ENCODE measurements at regions not wholly inside any gene's neighbourhood (a gene's known extent, or its start where the extent isn't known, plus 50 kb on each side); places are given as distances from the start of the nearest gene placed in this dataset.

- peak in 7 of 11 donors; percentile 7 to 24 (median 11) for DNase-seq (ENCODE audit: extremely low read depth in 1 of 11, low read depth in 9 of 11, low spot score in 4 of 11)
Measured at GRCh38 chr4:129167640-129168260, 71.8 kb downstream of the C4orf33 start.

- DNase-seq (ENCODE audit: extremely low read depth in 1 of 11, low read depth in 9 of 11, low spot score in 4 of 11), result no peak
Measured at GRCh38 chr4:129172181-129172580, 76.2 kb downstream of the C4orf33 start.

DNA sequence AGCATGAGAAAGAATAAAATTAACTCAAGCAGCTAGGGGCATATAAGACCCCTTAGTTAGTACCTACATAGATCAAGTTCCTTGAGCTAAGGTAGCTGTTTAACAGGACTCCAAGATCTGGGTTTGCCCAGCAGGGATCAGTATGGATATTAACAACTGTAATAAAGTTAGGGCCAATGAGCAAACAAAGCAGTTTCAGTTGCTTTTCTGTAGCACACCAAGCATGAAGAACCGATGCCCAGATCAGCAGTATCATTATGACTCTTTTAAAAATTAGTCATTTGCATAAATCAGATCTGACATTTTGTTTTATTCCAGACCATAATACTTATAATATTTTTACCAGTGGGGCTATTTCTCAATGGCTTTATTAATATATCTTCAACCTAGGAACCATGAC is 80.9 kb downstream of the C4orf33 start:
- no peak for DNase-seq (ENCODE audit: extremely low read depth in 1 of 11, low read depth in 9 of 11, low spot score in 4 of 11)

GRCh38 chr4:129179276-129179675 is 83.3 kb downstream of the C4orf33 start:
- DNase-seq (ENCODE audit: extremely low read depth in 1 of 11, low read depth in 9 of 11, low spot score in 4 of 11), result no peak

DNA sequence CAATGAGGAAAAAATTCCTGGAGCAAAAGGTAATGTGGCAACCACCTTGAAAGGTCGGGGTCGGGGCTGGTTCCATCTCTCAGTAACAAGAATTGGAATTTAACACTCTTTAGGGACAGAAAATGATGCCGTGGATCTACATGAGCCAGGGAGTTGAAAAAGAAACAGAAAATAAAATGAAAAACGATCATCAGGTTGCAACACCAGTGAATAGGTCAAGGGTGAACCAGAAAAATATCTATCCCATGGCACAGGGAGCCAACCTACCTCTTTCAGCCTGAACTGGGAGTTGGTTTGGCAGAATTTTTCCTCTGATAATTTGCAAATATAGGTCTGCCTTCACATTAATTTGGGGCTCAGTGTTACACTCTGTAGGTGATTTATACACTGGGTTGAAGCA is 93.7 kb downstream of the C4orf33 start:
- no peak for DNase-seq (ENCODE audit: extremely low read depth in 1 of 11, low read depth in 9 of 11, low spot score in 4 of 11)

DNA sequence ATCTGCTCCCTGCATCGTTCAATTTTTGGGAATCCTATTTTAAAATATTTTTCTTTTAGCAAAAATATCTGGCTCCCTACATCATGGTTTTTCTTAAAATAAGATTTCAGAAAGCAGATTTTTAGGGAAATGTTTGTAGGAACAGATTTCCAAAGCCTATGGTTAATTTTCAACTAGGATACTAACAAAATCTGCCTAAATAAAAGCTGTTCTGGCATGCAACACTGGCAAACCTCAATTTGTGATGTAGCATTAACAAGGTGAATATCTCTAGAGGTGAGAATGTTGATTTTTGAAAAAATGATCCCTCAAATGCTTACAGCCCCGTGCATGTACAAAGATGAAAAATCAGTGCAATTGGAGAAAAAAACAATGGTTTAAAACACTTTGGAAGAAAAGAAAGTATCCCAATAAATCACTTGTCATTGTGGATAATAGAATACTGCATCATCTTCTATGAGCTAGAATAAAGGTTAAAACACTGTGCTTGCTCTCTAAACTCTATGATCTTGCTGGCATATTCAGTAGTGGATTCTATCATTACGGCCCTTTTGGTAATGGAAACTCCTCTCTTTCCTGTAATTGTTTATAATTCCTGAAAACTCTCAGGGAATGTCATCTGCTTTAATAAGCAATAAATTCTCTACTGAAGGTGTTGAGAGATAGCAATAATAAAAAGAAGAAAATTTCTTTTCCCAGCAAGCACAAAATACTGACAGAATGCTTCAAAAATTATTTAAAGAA is 97.6 kb downstream of the C4orf33 start:
- no peak for DNase-seq (ENCODE audit: extremely low read depth in 1 of 11, low read depth in 9 of 11, low spot score in 4 of 11)

- no peak for DNase-seq (ENCODE audit: extremely low read depth in 1 of 11, low read depth in 9 of 11, low spot score in 4 of 11)
Measured at GRCh38 chr4:129208481-129208880, 112.5 kb downstream of the C4orf33 start.

DNA sequence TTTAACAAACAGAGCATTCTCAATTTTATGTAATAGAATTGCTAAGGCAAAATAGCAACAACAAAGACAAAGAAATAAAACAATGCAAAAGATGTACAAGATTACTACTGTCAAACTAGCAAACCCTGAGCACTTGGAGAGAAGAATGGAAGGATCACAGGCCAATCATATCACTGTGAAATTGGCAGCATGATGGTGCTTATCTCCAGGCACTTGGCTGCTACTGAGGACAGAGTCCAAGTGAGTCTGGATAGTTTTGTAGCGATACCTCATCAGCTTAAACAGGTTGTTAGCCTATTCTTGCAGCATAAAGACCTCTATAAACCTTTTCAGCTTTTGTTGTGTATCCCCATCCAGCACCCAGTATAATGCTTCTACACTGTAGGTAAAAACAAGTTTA is 117.7 kb downstream of the C4orf33 start:
- DNase-seq (ENCODE audit: extremely low read depth in 1 of 11, low read depth in 9 of 11, low spot score in 4 of 11), result no peak

GRCh38 chr4:129218360-129218759 is 122.4 kb downstream of the C4orf33 start:
- DNase-seq (ENCODE audit: extremely low read depth in 1 of 11, low read depth in 9 of 11, low spot score in 4 of 11), result peak in 5 of 11 donors; percentile 20 to 47 (median 39)

- no peak for DNase-seq (ENCODE audit: extremely low read depth in 1 of 11, low read depth in 9 of 11, low spot score in 4 of 11)
Measured at GRCh38 chr4:129218897-129219296, 122.9 kb downstream of the C4orf33 start.

DNA sequence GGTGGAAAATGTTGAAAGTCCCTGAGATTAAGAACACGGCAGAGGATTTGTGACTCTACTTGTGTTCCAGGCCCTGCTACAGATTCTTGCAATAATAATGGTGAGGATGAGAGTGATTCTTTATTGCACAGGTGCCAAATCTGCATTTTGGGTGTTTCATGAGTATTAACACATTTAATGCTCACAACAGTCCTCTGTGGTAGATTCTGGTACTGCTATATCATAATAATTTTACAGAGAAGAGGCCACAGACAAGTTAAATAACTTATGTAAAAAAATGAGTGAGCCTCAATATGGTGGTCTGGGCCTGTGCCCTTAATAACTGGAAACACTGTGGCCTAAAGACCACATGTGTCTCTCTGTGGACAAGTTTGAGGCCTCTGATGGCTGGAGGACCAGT is 124.3 kb downstream of the C4orf33 start:
- DNase-seq (ENCODE audit: extremely low read depth in 1 of 11, low read depth in 9 of 11, low spot score in 4 of 11), result no peak

DNA sequence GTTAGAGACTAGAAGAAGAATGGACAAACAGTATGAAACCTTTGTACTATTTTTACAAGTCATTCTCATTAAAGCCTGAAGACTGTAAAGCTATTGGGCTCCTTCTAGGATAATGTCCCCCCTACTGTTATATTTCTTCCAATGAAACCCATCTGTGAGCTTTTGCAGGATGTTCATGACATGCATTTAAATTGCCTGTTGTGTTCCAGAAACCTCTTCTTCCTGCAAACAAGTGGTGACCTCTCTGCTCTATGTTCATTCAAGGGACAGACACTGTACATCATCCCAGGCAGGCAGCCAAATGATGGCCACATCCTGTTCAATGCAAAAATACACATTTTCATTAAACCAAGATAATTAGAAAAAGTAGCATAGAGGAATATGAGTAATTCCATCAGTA is 128.0 kb downstream of the C4orf33 start:
- no peak for DNase-seq (ENCODE audit: extremely low read depth in 1 of 11, low read depth in 9 of 11, low spot score in 4 of 11)

DNA sequence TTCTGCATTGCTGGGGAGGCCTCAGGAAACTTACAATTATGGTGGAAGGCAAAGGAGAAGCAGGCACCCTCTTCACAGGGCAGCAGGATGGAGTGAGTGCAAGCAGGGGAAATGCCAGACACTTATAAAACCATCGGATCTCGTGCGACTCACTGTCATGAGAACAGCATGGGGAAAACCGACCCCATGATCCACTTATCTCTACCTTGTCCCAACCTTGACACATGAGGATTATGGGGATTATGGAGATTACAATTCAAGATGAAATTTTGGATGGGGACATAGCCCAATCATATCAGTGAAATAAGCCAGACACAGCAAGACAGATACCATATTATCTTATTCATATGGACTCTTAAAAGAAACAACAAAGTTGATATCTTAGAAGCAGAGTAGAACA is 134.9 kb downstream of the C4orf33 start:
- DNase-seq (ENCODE audit: extremely low read depth in 1 of 11, low read depth in 9 of 11, low spot score in 4 of 11), result no peak

DNA sequence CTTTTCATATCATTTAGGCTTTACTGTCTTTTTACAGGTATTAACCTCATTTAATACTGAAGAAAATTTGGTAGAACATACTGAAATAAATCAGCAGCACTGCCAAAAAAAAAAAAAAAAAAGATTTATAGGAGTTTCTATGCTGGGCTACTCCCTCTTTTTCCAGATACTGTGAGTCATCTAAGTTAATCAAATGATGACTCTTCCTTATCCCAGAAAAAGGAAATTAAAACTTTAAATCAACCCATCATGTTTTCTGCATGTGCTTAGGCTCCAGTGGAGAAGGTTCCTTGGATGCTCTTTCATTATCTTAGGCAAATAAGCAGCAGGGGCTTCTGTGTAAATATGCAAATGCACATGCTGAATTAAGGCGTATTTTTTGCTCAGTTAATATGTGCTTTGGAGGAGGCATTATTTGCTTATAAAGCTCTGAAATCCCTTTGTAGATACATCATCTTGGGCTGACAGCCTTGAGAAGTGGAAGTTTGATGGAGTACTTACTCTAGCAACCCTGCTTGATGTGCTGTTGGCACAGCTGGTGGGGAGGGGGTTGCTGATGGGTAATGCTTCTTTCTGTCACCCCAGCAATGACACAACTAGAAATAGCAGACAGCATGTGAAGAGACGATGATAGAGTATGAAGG is 136.1 kb downstream of the C4orf33 start:
- DNase-seq (ENCODE audit: extremely low read depth in 1 of 11, low read depth in 9 of 11, low spot score in 4 of 11), result no peak

DNA sequence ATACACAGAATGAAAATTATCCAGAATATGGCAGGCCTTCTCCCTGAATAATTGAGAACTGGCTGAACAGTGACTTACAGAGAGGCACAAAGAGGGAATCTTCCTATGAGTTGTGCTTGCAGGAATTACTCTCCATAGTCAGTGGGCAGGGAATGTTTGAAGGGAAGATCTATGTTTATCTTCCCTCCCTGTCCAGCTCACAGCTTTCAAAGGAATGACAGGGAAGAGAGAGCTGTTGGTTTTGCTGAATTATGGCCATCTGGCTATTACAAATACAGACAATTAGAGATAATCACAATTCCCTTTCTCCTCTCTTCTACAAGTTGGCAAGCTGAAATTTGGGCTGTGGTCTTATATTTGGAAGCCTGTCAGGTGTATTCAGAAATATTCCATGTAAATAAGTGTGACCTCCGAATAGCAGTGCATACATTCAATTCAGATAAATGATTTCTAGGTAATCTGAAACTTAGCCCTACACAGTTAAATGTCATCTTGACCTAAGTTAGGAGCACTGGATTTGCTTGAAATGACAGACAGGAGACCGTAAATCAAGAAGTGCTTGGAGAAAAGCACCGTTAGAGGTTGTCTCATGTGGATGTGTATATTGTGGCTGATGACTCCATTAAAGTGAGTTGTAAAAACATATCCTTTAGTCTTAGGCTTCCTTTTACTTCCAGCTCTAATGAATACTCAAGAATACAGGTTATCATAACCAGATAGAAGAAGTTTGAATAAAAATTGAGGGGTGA is 136.8 kb downstream of the C4orf33 start:
- DNase-seq (ENCODE audit: extremely low read depth in 1 of 11, low read depth in 9 of 11, low spot score in 4 of 11), result no peak

- no peak for DNase-seq (ENCODE audit: extremely low read depth in 1 of 11, low read depth in 9 of 11, low spot score in 4 of 11)
Measured at GRCh38 chr4:129233691-129234090, 137.7 kb downstream of the C4orf33 start.

GRCh38 chr4:129236351-129236750 is 140.4 kb downstream of the C4orf33 start:
- DNase-seq (ENCODE audit: extremely low read depth in 1 of 11, low read depth in 9 of 11, low spot score in 4 of 11), result no peak

- no peak for DNase-seq (ENCODE audit: extremely low read depth in 1 of 11, low read depth in 9 of 11, low spot score in 4 of 11)
Measured at GRCh38 chr4:129239088-129239487, 143.1 kb downstream of the C4orf33 start.

- no peak for DNase-seq (ENCODE audit: extremely low read depth in 1 of 11, low read depth in 9 of 11, low spot score in 4 of 11)
Measured at GRCh38 chr4:129240816-129241215, 144.9 kb downstream of the C4orf33 start.

DNA sequence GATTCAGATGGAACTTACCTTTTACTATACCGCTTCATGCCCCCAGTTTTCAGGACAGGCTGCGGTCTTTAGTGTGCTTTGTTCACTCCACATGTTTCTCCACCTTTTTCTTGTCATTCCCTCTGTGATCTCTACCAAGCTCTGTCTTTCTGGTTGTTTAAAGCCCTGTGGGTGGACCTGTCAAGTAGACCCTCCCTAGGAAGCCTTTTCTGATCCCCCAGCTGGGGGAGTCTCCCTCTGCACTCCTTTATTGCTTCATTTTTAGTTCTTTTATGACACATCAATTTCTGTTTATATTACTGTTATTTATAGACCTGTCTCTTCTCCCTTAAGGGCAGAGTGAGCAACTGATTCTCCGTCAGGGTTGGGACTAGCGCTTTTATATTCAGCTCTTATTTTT is 150.2 kb downstream of the C4orf33 start:
- DNase-seq (ENCODE audit: extremely low read depth in 1 of 11, low read depth in 9 of 11, low spot score in 4 of 11), result no peak

Data from renal cortex interstitium (tissue), 11 donors.